Natural killer cell (primary cell): ENCODE measurements at regions not wholly inside any gene's neighbourhood (a gene's known extent, or its start where the extent isn't known, plus 50 kb on each side); places are given as distances from the start of the nearest gene placed in this dataset.

Source experiments
- ATAC-seq, 3 donors: fragments of 150-1000 bp in 2 of 3; fragments of 200-7000 bp in 1 of 3; cut with Tn5 transposase; 1 replicate in 1 of 3; 2 replicates in 2 of 3; pipeline ENCODE4 v1.10.0; 2021; ENCODE audit warnings: mild to moderate bottlenecking in 2 of 3, moderate library complexity in 2 of 3
- DNase-seq, 2 donors: peaks; one replicate each; pipeline versions ENCODE4 v3.0.0 to v3.0.0-alpha.2; 2013 to 2021; ENCODE audit warnings: mixed read lengths in 1 of 2
- H3K27ac ChIP-seq: one replicate; pipeline ENCODE4 v1.5.1; 2013; ENCODE audit warnings: mild to moderate bottlenecking, low read length
- H3K27me3 ChIP-seq: one replicate; pipeline ENCODE4 v1.6.1; 2013; ENCODE audit warnings: low read length; ENCODE audit not compliant: control insufficient read depth, insufficient read depth
- H3K36me3 ChIP-seq: one replicate; pipeline ENCODE4 v1.6.1; 2013; ENCODE audit warnings: low read length; ENCODE audit not compliant: control insufficient read depth, insufficient read depth
- H3K4me1 ChIP-seq: one replicate; pipeline ENCODE4 v1.6.1; 2013; ENCODE audit warnings: low read length; ENCODE audit not compliant: control insufficient read depth, insufficient read depth
- H3K4me3 ChIP-seq: one replicate; pipeline ENCODE4 v1.5.1; 2013; ENCODE audit warnings: low read length
- H3K9me3 ChIP-seq: one replicate; pipeline ENCODE4 v1.6.1; 2013; ENCODE audit warnings: low read length; ENCODE audit not compliant: control insufficient read depth, insufficient read depth
- H3K27ac Mint-ChIP-seq, 2 donors: one replicate each; pipeline ENCODE4 v1.8.0; 2022; ENCODE audit warnings: mild to moderate bottlenecking in 2 of 2, mixed read lengths in 2 of 2, moderate library complexity in 1 of 2
- H3K27me3 Mint-ChIP-seq, 2 donors: one replicate each; pipeline ENCODE4 v1.8.0; 2022; ENCODE audit warnings: low read depth in 2 of 2, mixed read lengths in 2 of 2
- H3K36me3 Mint-ChIP-seq: one replicate; pipeline ENCODE4 v1.8.0; 2022; ENCODE audit warnings: mixed read lengths
- H3K4me1 Mint-ChIP-seq, 2 donors: one replicate each; pipeline ENCODE4 v1.8.0; 2022; ENCODE audit warnings: mixed read lengths in 2 of 2
- H3K4me3 Mint-ChIP-seq: one replicate; pipeline ENCODE4 v1.8.0; 2022; ENCODE audit warnings: mild to moderate bottlenecking, moderate library complexity, mixed read lengths
- H3K9me3 Mint-ChIP-seq, 2 donors: one replicate each; pipeline ENCODE4 v1.8.0; 2022; ENCODE audit warnings: mixed read lengths in 2 of 2
- WGBS: methylation state at CpG from one replicate; pipeline ENCODE4 v1.1.7; 2013; ENCODE audit warnings: missing lambda C conversion rate; ENCODE audit not compliant: insufficient coverage; 5-methylcytosine and 5-hydroxymethylcytosine counted together
- intact Hi-C: fragments of 100-400 bp; cut with micrococcal nuclease; formaldehyde crosslinking; loops from one replicate; pipeline ENCODE4 v1.14.2; 2022
- TF ChIP-seq, protein P1 (sequence below): fragments of 200-600 bp; IDR thresholded peaks from one replicate; pipeline ENCODE4 v1.8.0; 2022; ENCODE audit warnings: antibody characterized with exemption

DNA sequence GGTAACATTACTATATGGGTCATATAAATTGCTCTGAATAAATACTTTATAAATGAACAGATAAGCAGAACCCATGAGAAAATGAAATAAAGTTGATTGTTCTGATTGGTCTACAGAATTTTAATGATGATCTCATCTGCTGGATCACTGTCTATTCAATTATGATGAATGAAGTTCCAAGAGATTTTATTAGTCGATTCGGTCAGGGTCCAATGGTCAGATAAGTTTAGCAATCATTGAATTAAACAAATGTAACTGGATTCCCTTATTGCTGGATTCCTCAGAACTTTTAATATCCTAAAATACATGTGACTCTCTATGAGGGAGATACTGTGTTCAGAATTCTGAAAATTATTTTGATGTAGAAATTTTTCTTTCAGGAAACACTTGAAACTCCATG lies 715.2 kb downstream of the EPM2A start:
- Histone ChIP-seq H3K36me3 (no peaks in the 10 kb centered on the region), H3K9me3 (no peaks in the 10 kb centered on the region), H3K4me1 (no peaks in the 10 kb centered on the region), H3K27ac (no peak overlapping the region), H3K27me3 (no peaks in the 10 kb centered on the region), H3K4me3 (no peak overlapping the region)
- DNase-seq (no peak), ATAC-seq (no peak)
- Mint-ChIP-seq H3K27ac (no peak overlapping the region), H3K27me3 (peaks cover 0 to 3% of the 10 kb centered on the region in 2 donors), H3K9me3 (no peaks in the 10 kb centered on the region), H3K36me3 (no peaks in the 10 kb centered on the region), H3K4me3 (no peak overlapping the region), H3K4me1 (no peaks in the 10 kb centered on the region)
- intact Hi-C loops, result no loop called here
- 93% methylated on average over 2 of the region's 2 CpGs for WGBS
- TF ChIP-seq, protein P1, sequence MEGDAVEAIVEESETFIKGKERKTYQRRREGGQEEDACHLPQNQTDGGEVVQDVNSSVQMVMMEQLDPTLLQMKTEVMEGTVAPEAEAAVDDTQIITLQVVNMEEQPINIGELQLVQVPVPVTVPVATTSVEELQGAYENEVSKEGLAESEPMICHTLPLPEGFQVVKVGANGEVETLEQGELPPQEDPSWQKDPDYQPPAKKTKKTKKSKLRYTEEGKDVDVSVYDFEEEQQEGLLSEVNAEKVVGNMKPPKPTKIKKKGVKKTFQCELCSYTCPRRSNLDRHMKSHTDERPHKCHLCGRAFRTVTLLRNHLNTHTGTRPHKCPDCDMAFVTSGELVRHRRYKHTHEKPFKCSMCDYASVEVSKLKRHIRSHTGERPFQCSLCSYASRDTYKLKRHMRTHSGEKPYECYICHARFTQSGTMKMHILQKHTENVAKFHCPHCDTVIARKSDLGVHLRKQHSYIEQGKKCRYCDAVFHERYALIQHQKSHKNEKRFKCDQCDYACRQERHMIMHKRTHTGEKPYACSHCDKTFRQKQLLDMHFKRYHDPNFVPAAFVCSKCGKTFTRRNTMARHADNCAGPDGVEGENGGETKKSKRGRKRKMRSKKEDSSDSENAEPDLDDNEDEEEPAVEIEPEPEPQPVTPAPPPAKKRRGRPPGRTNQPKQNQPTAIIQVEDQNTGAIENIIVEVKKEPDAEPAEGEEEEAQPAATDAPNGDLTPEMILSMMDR, result no peak

DNA sequence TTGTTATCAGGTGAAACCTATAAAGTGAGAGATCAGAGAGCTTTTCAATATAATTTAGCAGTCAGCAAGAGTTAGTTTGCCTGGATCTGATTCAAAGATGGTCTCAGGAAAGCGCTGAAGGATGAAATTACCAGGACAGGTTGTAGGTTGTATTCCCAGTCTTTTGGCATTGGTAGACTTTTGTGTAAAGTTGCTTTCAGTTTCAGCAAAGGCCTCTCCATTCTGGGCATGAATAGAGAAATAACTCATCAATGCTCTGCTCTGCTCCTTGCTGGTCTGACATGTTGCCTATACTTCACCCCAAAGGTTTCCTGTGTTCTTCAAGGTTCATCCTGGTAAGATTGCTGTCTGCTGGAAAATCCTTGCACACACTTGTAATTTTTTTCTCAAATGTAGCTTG lies 714.8 kb downstream of the EPM2A start:
- Histone ChIP-seq H3K27ac (no peak overlapping the region), H3K4me3 (no peak overlapping the region), H3K36me3 (no peaks in the 10 kb centered on the region), H3K27me3 (no peaks in the 10 kb centered on the region), H3K4me1 (no peaks in the 10 kb centered on the region), H3K9me3 (no peaks in the 10 kb centered on the region)
- intact Hi-C loops, result no loop called here
- no peak overlapping the region for H3K4me3 Mint-ChIP-seq
- TF ChIP-seq, protein P1, result no peak
- 92% methylated on average over 1 of the region's 1 CpG for WGBS
- ATAC-seq (no peak), DNase-seq (no peak)
- H3K4me1 Mint-ChIP-seq, result no peaks in the 10 kb centered on the region
- H3K36me3 Mint-ChIP-seq, result no peaks in the 10 kb centered on the region
- no peaks in the 10 kb centered on the region for H3K9me3 Mint-ChIP-seq
- H3K27me3 Mint-ChIP-seq, result peaks cover 0 to 3% of the 10 kb centered on the region in 2 donors
- H3K27ac Mint-ChIP-seq, result no peak overlapping the region

DNA sequence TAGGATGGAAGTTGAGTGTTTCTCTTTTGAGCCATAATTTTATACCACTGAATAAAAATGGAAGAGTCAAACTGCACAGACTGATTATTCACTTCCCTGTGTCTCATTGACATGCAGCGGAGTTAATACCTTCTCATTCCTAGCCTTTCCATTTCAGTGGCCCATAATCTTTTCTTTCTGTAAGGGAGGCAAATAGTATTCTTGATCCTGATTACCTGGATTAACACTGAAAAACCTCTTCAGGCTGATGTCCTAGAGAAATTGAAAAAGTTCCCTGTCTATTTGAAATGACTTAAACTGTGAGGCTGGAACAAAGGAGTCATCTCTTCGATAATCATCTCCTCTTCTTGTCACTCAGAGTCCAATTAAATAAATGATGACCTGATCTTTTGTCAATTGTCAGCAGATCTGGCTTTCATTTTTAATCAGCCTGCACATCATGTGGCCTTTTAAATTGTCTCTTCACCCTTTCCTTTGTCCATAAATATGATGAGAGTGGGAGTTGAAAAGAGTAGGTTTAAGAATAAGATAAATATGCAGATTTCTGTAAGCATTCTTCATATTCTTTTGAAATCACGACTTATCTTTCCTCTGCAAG lies 713.0 kb downstream of the EPM2A start:
- no peaks in the 10 kb centered on the region for H3K27me3 ChIP-seq
- TF ChIP-seq, protein P1, result no peak
- DNase-seq (no peak), ATAC-seq (no peak)
- Mint-ChIP-seq H3K4me3 (no peak overlapping the region), H3K9me3 (no peaks in the 10 kb centered on the region), H3K27me3 (peaks cover 3 to 6% of the 10 kb centered on the region in 2 donors), H3K36me3 (no peaks in the 10 kb centered on the region), H3K27ac (no peak overlapping the region), H3K4me1 (no peaks in the 10 kb centered on the region)
- H3K9me3 ChIP-seq, result no peaks in the 10 kb centered on the region
- intact Hi-C loops, result no loop called here
- H3K4me3 ChIP-seq, result no peak overlapping the region
- 65% methylated on average over 3 of the region's 3 CpGs for WGBS
- no peaks in the 10 kb centered on the region for H3K36me3 ChIP-seq
- no peaks in the 10 kb centered on the region for H3K4me1 ChIP-seq
- no peak overlapping the region for H3K27ac ChIP-seq

DNA sequence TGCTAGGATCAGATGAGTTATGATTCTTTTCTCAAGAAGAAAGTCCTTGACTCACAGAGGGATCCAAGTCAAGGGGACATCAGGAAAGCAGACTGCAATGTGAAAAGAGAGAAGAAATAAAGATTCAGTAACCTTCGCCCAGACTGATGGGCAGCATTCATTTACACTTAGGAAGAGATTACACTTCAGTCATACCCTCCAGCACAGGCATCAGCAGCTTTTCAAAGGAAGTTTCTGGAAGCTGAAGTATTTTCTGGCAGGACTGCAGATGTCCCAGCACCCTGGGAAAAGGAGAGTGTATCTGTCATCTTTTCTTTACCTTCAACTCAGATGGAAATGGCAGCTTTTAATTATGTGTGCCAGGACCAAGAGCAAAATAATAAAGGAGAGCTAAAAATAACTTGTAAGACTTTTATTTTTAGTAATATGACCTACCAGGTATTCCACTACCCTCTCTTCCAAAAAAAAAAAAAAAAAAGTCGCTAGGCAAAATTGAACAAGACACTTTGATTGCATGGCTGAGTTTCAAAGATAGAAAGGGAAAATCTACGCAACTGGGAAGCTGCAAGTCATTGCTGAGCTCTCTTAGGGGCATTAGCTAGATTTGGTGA lies 712.1 kb downstream of the EPM2A start:
- Mint-ChIP-seq H3K4me1 (no peaks in the 10 kb centered on the region), H3K27me3 (peaks cover 4 to 12% of the 10 kb centered on the region in 2 donors), H3K4me3 (no peak overlapping the region), H3K36me3 (no peaks in the 10 kb centered on the region), H3K9me3 (no peaks in the 10 kb centered on the region), H3K27ac (no peak overlapping the region)
- TF ChIP-seq, protein P1, result no peak
- H3K27ac ChIP-seq, result no peak overlapping the region
- no peak overlapping the region for H3K4me3 ChIP-seq
- ATAC-seq (no peak), DNase-seq (no peak)
- intact Hi-C loops, result no loop called here
- no peaks in the 10 kb centered on the region for H3K9me3 ChIP-seq
- no peaks in the 10 kb centered on the region for H3K4me1 ChIP-seq
- no peaks in the 10 kb centered on the region for H3K36me3 ChIP-seq
- no peaks in the 10 kb centered on the region for H3K27me3 ChIP-seq
- 89% methylated on average over 2 of the region's 3 CpGs for WGBS
